Neural cell (in vitro differentiated cells): ENCODE measurements at regions not wholly inside any gene's neighbourhood (a gene's known extent, or its start where the extent isn't known, plus 50 kb on each side); places are given as distances from the start of the nearest gene placed in this dataset.

Experiments
- H2AFZ ChIP-seq: fragments of 200-600, 300-800 bp; sonication (generic), shearing (Covaris generic); 2 replicates; pipeline ENCODE4 v1.6.0; 2014; ENCODE audit warnings: low read depth, mild to moderate bottlenecking, antibody characterized with exemption, low read length, moderate library complexity
- H3F3A ChIP-seq: fragments of 200-600 bp; shearing (Covaris generic); 2 replicates; pipeline ENCODE4 v1.6.1; 2016; ENCODE audit warnings: mild to moderate bottlenecking, moderate library complexity, mixed read lengths, antibody characterized with exemption, low read length; ENCODE audit not compliant: insufficient read depth, poor library complexity, severe bottlenecking
- H3K27ac ChIP-seq: fragments of 200-600, 300-800 bp; sonication (generic), shearing (Covaris generic); 2 replicates; pipeline ENCODE4 v1.5.1; 2014; ENCODE audit warnings: mild to moderate bottlenecking, low read length, moderate library complexity
- H3K27me3 ChIP-seq: fragments of 300-800, 200-600 bp; sonication (generic), shearing (Covaris generic); 2 replicates; pipeline ENCODE4 v1.6.0; 2014; ENCODE audit warnings: mild to moderate bottlenecking, low read depth, low read length, moderate library complexity; ENCODE audit not compliant: insufficient read depth
- H3K36me3 ChIP-seq: fragments of 300-800, 200-600 bp; sonication (generic), shearing (Covaris generic); 2 replicates; pipeline ENCODE4 v1.5.1; 2014; ENCODE audit warnings: mild to moderate bottlenecking, antibody characterized with exemption, low read length, moderate library complexity; ENCODE audit not compliant: insufficient read depth
- H3K4me2 ChIP-seq: fragments of 300-800, 200-600 bp; sonication (generic), shearing (Covaris generic); 2 replicates; pipeline ENCODE4 v1.6.0; 2014; ENCODE audit warnings: mild to moderate bottlenecking, low read length
- H3K4me3 ChIP-seq: fragments of 300-800, 200-600 bp; sonication (generic), shearing (Covaris generic); 2 replicates; pipeline ENCODE4 v1.5.1; 2014; ENCODE audit warnings: mild to moderate bottlenecking, low read length, moderate library complexity
- H3K79me2 ChIP-seq: fragments of 200-600 bp; shearing (Covaris generic); replicated peaks from 2 replicates; pipeline ENCODE4 v1.6.0; 2014; ENCODE audit warnings: mild to moderate bottlenecking, low read length, moderate library complexity; ENCODE audit not compliant: insufficient read depth
- H3K9ac ChIP-seq: fragments of 300-800, 200-600 bp; sonication (generic), shearing (Covaris generic); 2 replicates; pipeline ENCODE4 v1.6.1; 2016; ENCODE audit warnings: mild to moderate bottlenecking, low read length, mixed read lengths
- H3K9me2 ChIP-seq: fragments of 200-600 bp; shearing (Covaris generic); 2 replicates; pipeline ENCODE4 v1.6.1; 2016; ENCODE audit warnings: mild to moderate bottlenecking, low read length, mixed read lengths; ENCODE audit not compliant: insufficient read depth
- H3K9me3 ChIP-seq: fragments of 200-600, 300-800 bp; sonication (generic), shearing (Covaris generic); 2 replicates; pipeline ENCODE4 v1.6.1; 2016; ENCODE audit warnings: mild to moderate bottlenecking, mixed run types, low read length, moderate library complexity, mixed read lengths
- H4K20me1 ChIP-seq: fragments of 200-600 bp; shearing (Covaris generic); 2 replicates; pipeline ENCODE4 v1.6.1; 2016; ENCODE audit warnings: mild to moderate bottlenecking, mixed run types; ENCODE audit not compliant: insufficient read depth
- CTCF ChIP-seq: fragments of 450-650 bp; IDR thresholded peaks from 2 replicates; pipeline ENCODE4 v1.5.1; 2014; ENCODE audit warnings: antibody characterized with exemption, mild to moderate bottlenecking, moderate library complexity; ENCODE audit not compliant: poor library complexity, severe bottlenecking
- EP300 ChIP-seq: fragments of 450-650 bp; conservative IDR thresholded peaks from 2 replicates; pipeline ENCODE4 v1.6.1; 2014; ENCODE audit warnings: antibody characterized with exemption, mild to moderate bottlenecking, moderate library complexity; ENCODE audit not compliant: poor library complexity, severe bottlenecking
- EZH2 ChIP-seq: fragments of 200-600, 300-800 bp; shearing (Covaris generic), sonication (generic); IDR thresholded peaks from 2 replicates; pipeline ENCODE4 v1.6.1; 2014; ENCODE audit warnings: antibody characterized with exemption, low read length, borderline replicate concordance, mild to moderate bottlenecking; ENCODE audit not compliant: insufficient read depth, poor library complexity, severe bottlenecking
- MXI1 ChIP-seq: fragments of 450-650 bp; conservative IDR thresholded peaks from 2 replicates; pipeline ENCODE4 v1.6.1; 2014; ENCODE audit warnings: antibody characterized with exemption, mild to moderate bottlenecking; ENCODE audit not compliant: poor library complexity, severe bottlenecking
- POLR2AphosphoS5 ChIP-seq: IDR thresholded peaks from 2 replicates; pipeline ENCODE4 v1.6.1; 2012
- RAD21 ChIP-seq: fragments of 450-650 bp; conservative IDR thresholded peaks from 2 replicates; pipeline ENCODE4 v1.6.1; 2014; ENCODE audit warnings: antibody characterized with exemption, mild to moderate bottlenecking, moderate library complexity
- REST ChIP-seq: IDR thresholded peaks from 2 replicates; pipeline ENCODE4 v1.6.1; 2012; ENCODE audit warnings: borderline replicate concordance
- SMC3 ChIP-seq: fragments of 450-650 bp; conservative IDR thresholded peaks from 2 replicates; pipeline ENCODE4 v1.6.1; 2014; ENCODE audit warnings: antibody characterized with exemption, mild to moderate bottlenecking, moderate library complexity; ENCODE audit not compliant: poor library complexity
- TAF1 ChIP-seq: IDR thresholded peaks from 2 replicates; pipeline ENCODE4 v1.6.1; 2012; ENCODE audit warnings: low read depth

GRCh38 chr3:10555263-10555662 lies 49.9 kb upstream of the ATP2B2 start:
- Histone ChIP-seq H3K4me3 (no peak overlapping the region), H4K20me1 (no peaks in the 10 kb centered on the region), H3K9me3 (no peaks in the 10 kb centered on the region), H3K27ac (no peak overlapping the region), H3K27me3 (no peaks in the 10 kb centered on the region), H3K9me2 (no peaks in the 10 kb centered on the region), H3K79me2 (no peaks in the 10 kb centered on the region), H3K9ac (no peak overlapping the region), H3K36me3 (no peaks in the 10 kb centered on the region), H3F3A (peaks cover 4% of the 10 kb centered on the region), H2AFZ (no peak overlapping the region), H3K4me2 (no peak overlapping the region)
- TF ChIP-seq EP300 (no peak), SMC3 (no peak), POLR2AphosphoS5 (no peak), REST (no peak), CTCF (no peak), MXI1 (no peak), EZH2 (no peak), RAD21 (no peak), TAF1 (no peak)

GRCh38 chr3:10556312-10556711 lies 50.9 kb upstream of the ATP2B2 start:
- no peak overlapping the region for H3K9ac ChIP-seq
- peaks cover 4% of the 10 kb centered on the region for H3F3A ChIP-seq
- no peaks in the 10 kb centered on the region for H3K79me2 ChIP-seq
- H3K36me3 ChIP-seq, result no peaks in the 10 kb centered on the region
- H3K9me3 ChIP-seq, result no peaks in the 10 kb centered on the region
- H3K27ac ChIP-seq, result no peak overlapping the region
- no peaks in the 10 kb centered on the region for H3K27me3 ChIP-seq
- H3K4me2 ChIP-seq, result no peak overlapping the region
- H2AFZ ChIP-seq, result no peak overlapping the region
- H4K20me1 ChIP-seq, result no peaks in the 10 kb centered on the region
- no peaks in the 10 kb centered on the region for H3K9me2 ChIP-seq
- TF ChIP-seq CTCF, result no peak
- no peak for TF ChIP-seq RAD21
- TF ChIP-seq POLR2AphosphoS5, result no peak
- no peak for TF ChIP-seq EP300
- TF ChIP-seq TAF1, result no peak
- TF ChIP-seq SMC3, result no peak
- TF ChIP-seq MXI1, result no peak
- no peak for TF ChIP-seq REST
- TF ChIP-seq EZH2, result no peak
- no peak overlapping the region for H3K4me3 ChIP-seq
